ENCODE measurements at regions not wholly inside any gene's neighbourhood (a gene's known extent, or its start where the extent isn't known, plus 50 kb on each side); places are given as distances from the start of the nearest gene placed in this dataset.
"Not testable (repeated sequence)": the region's sequence is repeated elsewhere in the genome, so short reads cannot be mapped to it uniquely, and the experiment has no call there.

- no peak overlapping the region for H3K4me3 ChIP-seq (ENCODE audit: control insufficient read depth in 1 of 7, extremely low read depth in 1 of 7, insufficient read depth in 4 of 7, low read depth in 2 of 7, low read length in 6 of 7)
- WGBS (ENCODE audit: insufficient coverage): 68% methylated on average over 6 of the region's 6 CpGs
- H3K27ac ChIP-seq (ENCODE audit: insufficient read depth in 1 of 2, low read depth in 1 of 2, low read length in 2 of 2, poor library complexity in 1 of 2, severe bottlenecking in 2 of 2): no peak overlapping the region
- H3K4me1 ChIP-seq (ENCODE audit: control extremely low read depth in 1 of 4, control insufficient read depth in 4 of 4, insufficient read depth in 4 of 4, low read length in 3 of 4): no peaks in the 10 kb centered on the region
- no peaks in the 10 kb centered on the region for H3K27me3 ChIP-seq (replicated peaks in 2 of 5; ENCODE audit: control insufficient read depth in 4 of 5, insufficient read depth in 5 of 5, low read length in 4 of 5)
- CTCF ChIA-PET: interaction anchor here (1.2 kb wide), 1 partner anchor 29 kb away, joined by 3 read pairs; no protein-coding TSS in a partner anchor
- no peaks in the 10 kb centered on the region for H3K36me3 ChIP-seq (ENCODE audit: control insufficient read depth in 4 of 4, insufficient read depth in 4 of 4, low read length in 3 of 4)
- no peaks in the 10 kb centered on the region for H3K9me3 ChIP-seq (ENCODE audit: control extremely low read depth in 1 of 5, control insufficient read depth in 4 of 5, insufficient read depth in 2 of 5, low read depth in 1 of 5, low read length in 4 of 5)
- POLR2A ChIA-PET: interaction anchor here (0.7 kb wide), 1 partner anchor 348 kb away, joined by 3 read pairs; no protein-coding TSS in a partner anchor
- DNase-seq: no peak
Measured at GRCh38 chr12:127501916-127502315, 765.1 kb upstream of the TMEM132C start.

GRCh38 chr12:127503246-127503645, 763.7 kb upstream of the TMEM132C start:
- H3K36me3 ChIP-seq (ENCODE audit: control insufficient read depth in 4 of 4, insufficient read depth in 4 of 4, low read length in 3 of 4): no peaks in the 10 kb centered on the region
- ChIA-PET CTCF (no interaction called here), POLR2A (interaction anchor here (0.6 kb wide), 1 partner anchor 109 kb away, joined by 3 read pairs; no protein-coding TSS in a partner anchor)
- no peak for DNase-seq
- WGBS (ENCODE audit: insufficient coverage): 78% methylated on average over 1 of the region's 7 CpGs
- no peaks in the 10 kb centered on the region for H3K4me1 ChIP-seq (ENCODE audit: control extremely low read depth in 1 of 4, control insufficient read depth in 4 of 4, insufficient read depth in 4 of 4, low read length in 3 of 4)
- no peak overlapping the region for H3K4me3 ChIP-seq (ENCODE audit: control insufficient read depth in 1 of 7, extremely low read depth in 1 of 7, insufficient read depth in 4 of 7, low read depth in 2 of 7, low read length in 6 of 7)
- no peaks in the 10 kb centered on the region for H3K9me3 ChIP-seq (ENCODE audit: control extremely low read depth in 1 of 5, control insufficient read depth in 4 of 5, insufficient read depth in 2 of 5, low read depth in 1 of 5, low read length in 4 of 5)
- no peaks in the 10 kb centered on the region for H3K27me3 ChIP-seq (replicated peaks in 2 of 5; ENCODE audit: control insufficient read depth in 4 of 5, insufficient read depth in 5 of 5, low read length in 4 of 5)
- H3K27ac ChIP-seq (ENCODE audit: insufficient read depth in 1 of 2, low read depth in 1 of 2, low read length in 2 of 2, poor library complexity in 1 of 2, severe bottlenecking in 2 of 2): no peak overlapping the region

- H3K27me3 ChIP-seq (replicated peaks in 2 of 5; ENCODE audit: control insufficient read depth in 4 of 5, insufficient read depth in 5 of 5, low read length in 4 of 5); DNase-seq; H3K4me1 ChIP-seq (ENCODE audit: control extremely low read depth in 1 of 4, control insufficient read depth in 4 of 4, insufficient read depth in 4 of 4, low read length in 3 of 4); H3K27ac ChIP-seq (ENCODE audit: insufficient read depth in 1 of 2, low read depth in 1 of 2, low read length in 2 of 2, poor library complexity in 1 of 2, severe bottlenecking in 2 of 2); H3K36me3 ChIP-seq (ENCODE audit: control insufficient read depth in 4 of 4, insufficient read depth in 4 of 4, low read length in 3 of 4); H3K4me3 ChIP-seq (ENCODE audit: control insufficient read depth in 1 of 7, extremely low read depth in 1 of 7, insufficient read depth in 4 of 7, low read depth in 2 of 7, low read length in 6 of 7); CTCF ChIA-PET; H3K9me3 ChIP-seq (ENCODE audit: control extremely low read depth in 1 of 5, control insufficient read depth in 4 of 5, insufficient read depth in 2 of 5, low read depth in 1 of 5, low read length in 4 of 5): not testable (repeated sequence)
- 96% methylated on average over 4 of the region's 4 CpGs for WGBS (ENCODE audit: insufficient coverage)
- POLR2A ChIA-PET: interaction anchor here (0.6 kb wide), 1 partner anchor 110 kb away, joined by 3 read pairs; no protein-coding TSS in a partner anchor
Measured at GRCh38 chr12:127503996-127504395, 763.0 kb upstream of the TMEM132C start.

- no peak overlapping the region for H3K27ac ChIP-seq (ENCODE audit: insufficient read depth in 1 of 2, low read depth in 1 of 2, low read length in 2 of 2, poor library complexity in 1 of 2, severe bottlenecking in 2 of 2)
- no peaks in the 10 kb centered on the region for H3K27me3 ChIP-seq (replicated peaks in 2 of 5; ENCODE audit: control insufficient read depth in 4 of 5, insufficient read depth in 5 of 5, low read length in 4 of 5)
- no peak for DNase-seq
- ChIA-PET POLR2A (no interaction called here), CTCF (no interaction called here)
- WGBS (ENCODE audit: insufficient coverage): 78% methylated on average over 2 of the region's 5 CpGs
- no peaks in the 10 kb centered on the region for H3K36me3 ChIP-seq (ENCODE audit: control insufficient read depth in 4 of 4, insufficient read depth in 4 of 4, low read length in 3 of 4)
- H3K4me3 ChIP-seq (ENCODE audit: control insufficient read depth in 1 of 7, extremely low read depth in 1 of 7, insufficient read depth in 4 of 7, low read depth in 2 of 7, low read length in 6 of 7): no peak overlapping the region
- no peaks in the 10 kb centered on the region for H3K4me1 ChIP-seq (ENCODE audit: control extremely low read depth in 1 of 4, control insufficient read depth in 4 of 4, insufficient read depth in 4 of 4, low read length in 3 of 4)
- no peaks in the 10 kb centered on the region for H3K9me3 ChIP-seq (ENCODE audit: control extremely low read depth in 1 of 5, control insufficient read depth in 4 of 5, insufficient read depth in 2 of 5, low read depth in 1 of 5, low read length in 4 of 5)
Measured at GRCh38 chr12:127504874-127505273, 762.1 kb upstream of the TMEM132C start.

GRCh38 chr12:127507341-127507740, 759.6 kb upstream of the TMEM132C start:
- 100% methylated on average over 1 of the region's 6 CpGs for WGBS (ENCODE audit: insufficient coverage)
- ChIA-PET POLR2A (no interaction called here), CTCF (no interaction called here)
- Histone ChIP-seq H3K36me3 (ENCODE audit: control insufficient read depth in 4 of 4, insufficient read depth in 4 of 4, low read length in 3 of 4) (no peaks in the 10 kb centered on the region), H3K4me3 (ENCODE audit: control insufficient read depth in 1 of 7, extremely low read depth in 1 of 7, insufficient read depth in 4 of 7, low read depth in 2 of 7, low read length in 6 of 7) (no peak overlapping the region), H3K27me3 (replicated peaks in 2 of 5; ENCODE audit: control insufficient read depth in 4 of 5, insufficient read depth in 5 of 5, low read length in 4 of 5) (no peaks in the 10 kb centered on the region), H3K4me1 (ENCODE audit: control extremely low read depth in 1 of 4, control insufficient read depth in 4 of 4, insufficient read depth in 4 of 4, low read length in 3 of 4) (no peaks in the 10 kb centered on the region), H3K9me3 (ENCODE audit: control extremely low read depth in 1 of 5, control insufficient read depth in 4 of 5, insufficient read depth in 2 of 5, low read depth in 1 of 5, low read length in 4 of 5) (no peaks in the 10 kb centered on the region), H3K27ac (ENCODE audit: insufficient read depth in 1 of 2, low read depth in 1 of 2, low read length in 2 of 2, poor library complexity in 1 of 2, severe bottlenecking in 2 of 2) (no peak overlapping the region)
- DNase-seq: no peak

- no peak overlapping the region for H3K27ac ChIP-seq (ENCODE audit: insufficient read depth in 1 of 2, low read depth in 1 of 2, low read length in 2 of 2, poor library complexity in 1 of 2, severe bottlenecking in 2 of 2)
- no peaks in the 10 kb centered on the region for H3K4me1 ChIP-seq (ENCODE audit: control extremely low read depth in 1 of 4, control insufficient read depth in 4 of 4, insufficient read depth in 4 of 4, low read length in 3 of 4)
- DNase-seq: no peak
- ChIA-PET POLR2A (no interaction called here), CTCF (no interaction called here)
- no peak overlapping the region for H3K4me3 ChIP-seq (ENCODE audit: control insufficient read depth in 1 of 7, extremely low read depth in 1 of 7, insufficient read depth in 4 of 7, low read depth in 2 of 7, low read length in 6 of 7)
- WGBS (ENCODE audit: insufficient coverage): 77% methylated on average over 4 of the region's 6 CpGs
- H3K9me3 ChIP-seq (ENCODE audit: control extremely low read depth in 1 of 5, control insufficient read depth in 4 of 5, insufficient read depth in 2 of 5, low read depth in 1 of 5, low read length in 4 of 5): no peaks in the 10 kb centered on the region
- H3K27me3 ChIP-seq (replicated peaks in 2 of 5; ENCODE audit: control insufficient read depth in 4 of 5, insufficient read depth in 5 of 5, low read length in 4 of 5): no peaks in the 10 kb centered on the region
- H3K36me3 ChIP-seq (ENCODE audit: control insufficient read depth in 4 of 4, insufficient read depth in 4 of 4, low read length in 3 of 4): no peaks in the 10 kb centered on the region
Measured at GRCh38 chr12:127509066-127509778, 757.7 kb upstream of the TMEM132C start.

- no peaks in the 10 kb centered on the region for H3K36me3 ChIP-seq (ENCODE audit: control insufficient read depth in 4 of 4, insufficient read depth in 4 of 4, low read length in 3 of 4)
- H3K27ac ChIP-seq (ENCODE audit: insufficient read depth in 1 of 2, low read depth in 1 of 2, low read length in 2 of 2, poor library complexity in 1 of 2, severe bottlenecking in 2 of 2): no peak overlapping the region
- no peaks in the 10 kb centered on the region for H3K9me3 ChIP-seq (ENCODE audit: control extremely low read depth in 1 of 5, control insufficient read depth in 4 of 5, insufficient read depth in 2 of 5, low read depth in 1 of 5, low read length in 4 of 5)
- H3K4me3 ChIP-seq (ENCODE audit: control insufficient read depth in 1 of 7, extremely low read depth in 1 of 7, insufficient read depth in 4 of 7, low read depth in 2 of 7, low read length in 6 of 7): no peak overlapping the region
- DNase-seq: no peak
- no peaks in the 10 kb centered on the region for H3K27me3 ChIP-seq (replicated peaks in 2 of 5; ENCODE audit: control insufficient read depth in 4 of 5, insufficient read depth in 5 of 5, low read length in 4 of 5)
- no CpG with 5 or more reads among the region's 2 CpGs for WGBS (ENCODE audit: insufficient coverage)
- ChIA-PET POLR2A (no interaction called here), CTCF (no interaction called here)
- H3K4me1 ChIP-seq (ENCODE audit: control extremely low read depth in 1 of 4, control insufficient read depth in 4 of 4, insufficient read depth in 4 of 4, low read length in 3 of 4): no peaks in the 10 kb centered on the region
Measured at GRCh38 chr12:127515941-127516340, 751.0 kb upstream of the TMEM132C start.

Measured in common myeloid progenitor, CD34-positive (primary cell).